Tibial nerve (tissue), 4 donors: ENCODE measurements at regions not wholly inside any gene's neighbourhood (a gene's known extent, or its start where the extent isn't known, plus 50 kb on each side); places are given as distances from the start of the nearest gene placed in this dataset.

ENCODE experiments used
- DNase-seq, 2 donors: peaks; one replicate each; pipeline ENCODE4 v3.0.0-alpha.2; 2019; ENCODE audit warnings: low spot score in 2 of 2
- H3K27ac ChIP-seq, 4 donors: fragments of 200-600 bp; sonication (generic) in 3 of 4; one replicate each; pipeline ENCODE4 v1.5.1; 2017 to 2019; ENCODE audit warnings: mild to moderate bottlenecking in 1 of 4
- H3K27me3 ChIP-seq, 2 donors: fragments of 200-600 bp; sonication (generic) in 1 of 2; one replicate each; pipeline versions ENCODE4 v1.5.1 to v1.6.0; 2017 to 2019
- H3K36me3 ChIP-seq, 3 donors: fragments of 200-600 bp; sonication (generic); one replicate each; pipeline ENCODE4 v1.5.1; 2018 to 2019
- H3K4me1 ChIP-seq, 4 donors: fragments of 200-600 bp; sonication (generic) in 3 of 4; one replicate each; pipeline ENCODE4 v1.5.1; 2017 to 2019
- H3K4me3 ChIP-seq, 4 donors: fragments of 200-600 bp; sonication (generic) in 3 of 4; one replicate each; pipeline ENCODE4 v1.5.1; 2017 to 2019; ENCODE audit warnings: mild to moderate bottlenecking in 1 of 4, moderate library complexity in 1 of 4
- H3K9me3 ChIP-seq, 4 donors: fragments of 200-600 bp; sonication (generic) in 3 of 4; one replicate each; pipeline ENCODE4 v1.5.1; 2017 to 2019
- EP300 ChIP-seq, 2 donors: sonication (generic); formaldehyde crosslinking; IDR thresholded peaks; one replicate each; pipeline ENCODE4 v1.6.1; 2017; ENCODE audit warnings: antibody characterized with exemption in 2 of 2, mild to moderate bottlenecking in 1 of 2
- POLR2A ChIP-seq, 2 donors: fragments of 450-650 bp; IDR thresholded peaks; one replicate each; pipeline ENCODE4 v1.6.1; 2017; ENCODE audit warnings: antibody characterized with exemption in 2 of 2, mild to moderate bottlenecking in 2 of 2, moderate library complexity in 2 of 2
- WGBS, 2 donors: methylation state at CpG; one replicate each; pipeline ENCODE4 v1.1.5; 2018; 5-methylcytosine and 5-hydroxymethylcytosine counted together
- TF ChIP-seq, protein P1 (sequence below), 5 experiments: fragments of 200-600 bp in 3 of 5; fragments of 450-650 bp in 2 of 5; sonication (generic) in 3 of 5; IDR thresholded peaks; one replicate each; pipeline ENCODE4 v1.5.1; 2016 to 2019; ENCODE audit warnings: antibody characterized with exemption in 5 of 5, mild to moderate bottlenecking in 3 of 5, moderate library complexity in 2 of 5

DNA sequence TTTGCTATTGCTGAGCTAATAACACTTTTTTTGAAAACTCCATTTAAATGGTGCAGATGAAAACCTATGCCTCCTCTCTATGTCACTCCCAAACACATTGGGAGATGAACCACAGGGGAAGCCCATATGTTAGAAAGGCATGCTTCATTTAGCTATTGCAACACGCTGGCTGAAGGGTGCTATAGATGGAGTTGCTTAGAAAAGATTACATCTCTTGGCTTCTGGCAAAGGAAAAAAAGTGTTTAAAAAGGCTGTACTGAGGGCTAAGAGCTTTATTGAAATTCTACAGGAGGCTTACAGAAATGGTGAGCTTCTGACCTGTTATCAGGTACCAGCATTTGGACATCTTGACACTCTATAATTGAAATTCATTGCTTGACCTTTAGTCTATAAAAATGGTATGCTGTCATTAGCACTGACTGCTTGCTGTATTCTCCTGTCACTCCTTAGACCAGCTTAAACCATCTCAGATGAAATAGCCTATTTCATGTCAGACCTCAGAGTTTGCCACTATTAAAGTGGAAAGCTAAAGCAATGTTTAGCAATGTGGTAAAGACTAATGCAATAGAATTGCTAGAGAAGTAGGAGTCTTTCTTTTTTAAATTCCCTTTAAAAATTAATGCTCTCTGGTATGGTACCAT lies 503.9 kb downstream of the CDH11 start:
- no peak for DNase-seq
- H3K27me3 ChIP-seq, result no peaks in the 10 kb centered on the region
- no peak overlapping the region for H3K4me3 ChIP-seq
- H3K9me3 ChIP-seq, result peaks cover 0 to 4% (median 0%) of the 10 kb centered on the region in 4 donors
- H3K36me3 ChIP-seq, result no peaks in the 10 kb centered on the region
- H3K27ac ChIP-seq, result no peak overlapping the region
- TF ChIP-seq, protein P1, sequence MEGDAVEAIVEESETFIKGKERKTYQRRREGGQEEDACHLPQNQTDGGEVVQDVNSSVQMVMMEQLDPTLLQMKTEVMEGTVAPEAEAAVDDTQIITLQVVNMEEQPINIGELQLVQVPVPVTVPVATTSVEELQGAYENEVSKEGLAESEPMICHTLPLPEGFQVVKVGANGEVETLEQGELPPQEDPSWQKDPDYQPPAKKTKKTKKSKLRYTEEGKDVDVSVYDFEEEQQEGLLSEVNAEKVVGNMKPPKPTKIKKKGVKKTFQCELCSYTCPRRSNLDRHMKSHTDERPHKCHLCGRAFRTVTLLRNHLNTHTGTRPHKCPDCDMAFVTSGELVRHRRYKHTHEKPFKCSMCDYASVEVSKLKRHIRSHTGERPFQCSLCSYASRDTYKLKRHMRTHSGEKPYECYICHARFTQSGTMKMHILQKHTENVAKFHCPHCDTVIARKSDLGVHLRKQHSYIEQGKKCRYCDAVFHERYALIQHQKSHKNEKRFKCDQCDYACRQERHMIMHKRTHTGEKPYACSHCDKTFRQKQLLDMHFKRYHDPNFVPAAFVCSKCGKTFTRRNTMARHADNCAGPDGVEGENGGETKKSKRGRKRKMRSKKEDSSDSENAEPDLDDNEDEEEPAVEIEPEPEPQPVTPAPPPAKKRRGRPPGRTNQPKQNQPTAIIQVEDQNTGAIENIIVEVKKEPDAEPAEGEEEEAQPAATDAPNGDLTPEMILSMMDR (IDR thresholded peaks at IDR 0.05), result no peak
- TF ChIP-seq POLR2A (IDR thresholded peaks at IDR 0.05), result no peak
- no peak for TF ChIP-seq EP300 (IDR thresholded peaks at IDR 0.05)
- WGBS, 2 donors, result 91 to 94% methylated on average over 1 of the region's 1 CpG
- H3K4me1 ChIP-seq, result no peaks in the 10 kb centered on the region

DNA sequence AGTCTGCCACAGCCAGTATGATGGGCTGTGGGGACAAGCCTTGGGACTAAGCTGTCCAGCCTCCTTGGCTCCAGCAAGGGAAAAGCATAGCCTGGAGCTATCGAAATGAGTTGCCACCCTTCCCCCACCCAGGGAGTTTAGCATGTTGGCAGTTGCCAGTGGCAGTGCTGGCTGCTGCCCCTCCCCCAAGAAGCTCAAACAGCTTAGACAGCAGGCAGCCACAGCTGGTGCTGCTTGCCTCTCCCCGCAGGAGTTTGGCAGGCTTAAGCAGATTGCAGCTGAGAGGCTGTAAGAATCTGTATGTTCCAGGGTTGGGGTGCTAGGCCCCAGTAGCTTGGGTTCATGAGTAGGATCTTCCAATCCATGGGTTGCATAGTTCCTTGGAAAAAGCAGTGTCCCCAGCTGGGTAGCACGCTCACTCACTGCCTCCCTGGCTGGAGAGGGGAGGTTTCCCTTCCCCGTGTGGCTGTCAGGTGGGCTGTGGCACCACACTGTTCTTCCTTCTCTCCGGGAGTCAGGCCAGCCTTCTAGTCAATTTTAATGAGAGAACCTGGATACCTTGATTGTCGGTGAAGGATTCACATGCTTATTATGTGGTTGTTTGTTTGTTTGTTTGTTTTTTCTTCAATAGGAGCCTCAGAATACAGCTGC lies 506.1 kb downstream of the CDH11 start:
- no peak for DNase-seq
- Histone ChIP-seq H3K27me3 (no peaks in the 10 kb centered on the region), H3K36me3 (no peaks in the 10 kb centered on the region), H3K9me3 (peaks cover 0 to 15% (median 0%) of the 10 kb centered on the region in 4 donors), H3K27ac (no peak overlapping the region), H3K4me1 (no peaks in the 10 kb centered on the region), H3K4me3 (no peak overlapping the region)
- TF ChIP-seq EP300 (IDR thresholded peaks at IDR 0.05) (no peak), POLR2A (IDR thresholded peaks at IDR 0.05) (no peak)
- TF ChIP-seq, protein P1 (IDR thresholded peaks at IDR 0.05), result no peak
- WGBS, 2 donors, result 52 to 76% methylated on average over 4 to 6 of the region's 6 CpGs

DNA sequence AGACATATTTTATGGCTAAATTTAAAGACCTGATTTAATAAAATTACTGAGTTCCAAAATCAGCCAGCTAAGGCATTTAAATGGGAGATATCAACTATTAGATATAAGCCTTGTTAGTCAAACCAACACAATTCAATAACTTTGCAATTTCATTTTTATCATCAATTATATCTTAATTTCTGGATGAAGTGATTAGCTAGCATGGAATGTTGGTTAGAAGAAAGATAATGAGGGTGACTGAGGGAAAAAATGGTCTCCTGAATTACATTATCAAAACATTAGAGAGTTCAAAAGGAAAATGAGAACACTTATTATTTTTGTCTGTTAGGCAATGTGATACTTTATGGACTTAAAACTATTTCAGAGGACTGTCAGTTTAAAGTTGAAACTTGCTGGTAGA lies 525.7 kb downstream of the CDH11 start:
- no peaks in the 10 kb centered on the region for H3K9me3 ChIP-seq
- no peaks in the 10 kb centered on the region for H3K27me3 ChIP-seq
- H3K4me3 ChIP-seq, result no peak overlapping the region
- H3K4me1 ChIP-seq, result no peaks in the 10 kb centered on the region
- no peak overlapping the region for H3K27ac ChIP-seq
- no peak for DNase-seq
- H3K36me3 ChIP-seq, result no peaks in the 10 kb centered on the region
- TF ChIP-seq, protein P1 (IDR thresholded peaks at IDR 0.05), result no peak
- no peak for TF ChIP-seq EP300 (IDR thresholded peaks at IDR 0.05)
- TF ChIP-seq POLR2A (IDR thresholded peaks at IDR 0.05), result no peak

DNA sequence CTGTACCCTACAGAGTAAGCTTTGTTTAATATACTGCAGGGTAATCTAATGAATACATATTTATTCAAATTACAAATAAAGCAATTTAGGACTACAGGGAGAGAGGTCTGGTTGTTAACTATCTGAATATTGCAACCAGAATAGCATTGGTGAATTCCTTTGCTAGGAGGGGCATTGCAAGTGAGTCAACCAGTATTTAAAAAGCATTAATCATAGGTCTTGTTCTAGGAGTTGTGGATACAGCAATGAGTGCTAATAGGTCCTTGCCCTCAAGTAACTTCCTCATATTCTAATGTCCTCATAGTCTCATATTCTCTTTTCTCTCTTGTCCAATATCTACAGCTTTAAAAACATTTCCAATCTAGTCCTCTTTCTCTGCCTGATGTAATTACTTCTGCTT lies 531.4 kb downstream of the CDH11 start:
- no peak overlapping the region for H3K4me3 ChIP-seq
- TF ChIP-seq POLR2A (IDR thresholded peaks at IDR 0.05) (no peak), EP300 (IDR thresholded peaks at IDR 0.05) (no peak)
- TF ChIP-seq, protein P1 (IDR thresholded peaks at IDR 0.05), result no peak
- no peaks in the 10 kb centered on the region for H3K4me1 ChIP-seq
- DNase-seq, result no peak
- no peaks in the 10 kb centered on the region for H3K36me3 ChIP-seq
- H3K9me3 ChIP-seq, result no peaks in the 10 kb centered on the region
- no peak overlapping the region for H3K27ac ChIP-seq
- no peaks in the 10 kb centered on the region for H3K27me3 ChIP-seq

DNA sequence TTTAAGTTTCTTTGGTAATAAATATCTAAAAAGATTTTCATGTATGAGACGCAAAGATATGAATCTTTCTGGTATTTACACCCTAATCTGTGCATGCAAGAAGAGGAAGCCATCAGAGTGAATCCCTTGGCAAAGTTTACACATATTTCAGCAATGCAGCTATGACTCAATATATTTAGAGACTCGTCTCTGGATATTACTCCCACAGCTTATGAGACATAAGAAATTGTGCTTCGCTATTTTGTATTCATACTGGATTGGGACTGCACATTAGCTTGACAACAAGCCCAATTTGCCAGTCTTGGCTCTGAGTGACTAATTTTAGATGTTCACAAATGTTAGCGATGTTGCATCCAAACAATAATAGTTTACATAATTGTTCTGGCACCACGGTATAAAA lies 532.0 kb downstream of the CDH11 start:
- H3K9me3 ChIP-seq, result no peaks in the 10 kb centered on the region
- H3K4me3 ChIP-seq, result no peak overlapping the region
- WGBS, 2 donors, result 80 to 83% methylated on average over 5 of the region's 5 CpGs
- H3K36me3 ChIP-seq, result no peaks in the 10 kb centered on the region
- no peaks in the 10 kb centered on the region for H3K27me3 ChIP-seq
- H3K4me1 ChIP-seq, result no peaks in the 10 kb centered on the region
- no peak for DNase-seq
- H3K27ac ChIP-seq, result no peak overlapping the region
- no peak for TF ChIP-seq EP300 (IDR thresholded peaks at IDR 0.05)
- no peak for TF ChIP-seq POLR2A (IDR thresholded peaks at IDR 0.05)
- TF ChIP-seq, protein P1 (IDR thresholded peaks at IDR 0.05), result no peak
